NAMALWA (cell line): ENCODE measurements at regions not wholly inside any gene's neighbourhood (a gene's known extent, or its start where the extent isn't known, plus 50 kb on each side); places are given as distances from the start of the nearest gene placed in this dataset.

Source experiments
- DNase-seq: peaks from one replicate; pipeline ENCODE4 v3.0.0-alpha.2; 2015; ENCODE audit warnings: low spot score

DNA sequence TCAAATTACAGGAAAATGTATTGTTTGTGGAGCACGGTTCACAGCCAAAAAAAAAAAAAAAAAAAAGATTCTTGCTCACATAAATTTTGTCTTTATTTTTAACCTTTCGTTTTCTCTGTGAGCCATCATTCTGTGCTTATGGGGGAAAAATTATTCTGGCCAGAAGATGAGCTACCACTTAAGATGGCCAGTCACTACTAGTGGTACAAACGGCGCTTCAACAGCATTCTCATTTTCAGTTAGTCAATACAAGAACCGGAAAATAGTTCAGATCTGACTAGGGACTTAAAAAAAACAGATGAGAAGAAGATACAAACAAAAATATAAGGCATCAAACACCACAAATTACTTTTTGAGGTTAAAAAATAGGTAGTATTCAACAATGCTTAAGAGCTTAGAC lies 158.6 kb upstream of the CNTN5 start:
- no peak for DNase-seq

DNA sequence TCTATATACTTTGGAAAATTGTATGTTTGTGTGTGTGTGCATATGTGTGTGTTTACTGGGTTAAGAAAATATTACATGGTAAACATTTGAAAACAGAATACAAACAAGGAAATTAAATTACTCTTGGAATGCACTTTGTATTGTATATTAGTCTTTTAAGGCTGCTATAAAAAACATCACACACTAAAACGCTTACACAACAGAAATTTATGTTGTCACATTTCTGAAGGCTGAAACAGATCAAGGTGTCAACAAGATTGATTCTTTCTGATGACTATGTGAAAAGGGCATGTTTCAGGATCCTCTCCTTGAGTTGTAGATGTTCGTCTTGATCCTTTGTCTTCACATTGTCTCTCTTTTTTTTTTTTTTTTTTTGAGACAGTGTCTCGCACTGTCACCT lies 149.1 kb upstream of the CNTN5 start:
- DNase-seq, result no peak

DNA sequence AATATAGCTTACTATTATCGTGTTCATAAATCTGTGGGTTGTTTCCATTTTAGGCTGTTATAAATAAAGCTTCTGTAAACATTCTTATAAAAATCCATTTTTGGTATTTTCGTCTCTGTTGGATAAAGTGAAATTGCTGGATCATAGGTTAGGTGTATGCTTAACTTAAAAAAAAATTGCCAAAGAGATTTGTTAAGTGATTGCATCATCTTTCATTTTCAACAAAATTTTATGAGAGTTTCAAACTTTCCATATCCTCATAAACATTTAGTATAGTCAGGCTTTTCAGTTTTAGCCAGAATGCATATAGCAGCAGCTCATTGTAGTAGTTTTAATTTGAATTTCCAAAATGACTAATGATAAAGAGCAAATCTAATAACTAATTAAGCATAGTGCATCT lies 146.7 kb upstream of the CNTN5 start:
- no peak for DNase-seq

- no peak for DNase-seq
Measured at GRCh38 chr11:98895936-98896335, 124.8 kb upstream of the CNTN5 start.

DNA sequence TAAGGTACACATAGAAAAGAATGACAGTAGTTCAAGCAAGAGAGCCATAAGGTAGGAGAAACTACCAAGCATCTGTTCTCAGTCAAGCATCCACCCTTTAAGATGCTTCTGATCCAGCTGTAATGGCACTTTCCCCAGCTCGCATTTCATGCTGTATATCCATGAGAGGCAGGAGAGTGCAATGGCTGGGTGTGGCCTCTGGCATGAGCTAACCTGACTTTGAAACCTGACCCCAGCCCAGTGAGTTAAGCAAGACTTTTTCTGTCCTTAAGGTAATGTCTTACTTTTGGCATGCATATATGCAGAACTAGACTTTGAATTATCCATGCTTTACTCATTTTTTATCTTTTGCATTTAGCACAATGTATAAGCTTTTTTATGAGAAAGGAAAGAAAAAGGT lies 79.8 kb upstream of the CNTN5 start:
- DNase-seq, result no peak

GRCh38 chr11:98944461-98944860 lies 76.3 kb upstream of the CNTN5 start:
- no peak for DNase-seq

- DNase-seq, result no peak
Measured at GRCh38 chr11:98952107-98952506, 68.6 kb upstream of the CNTN5 start.

GRCh38 chr11:98955551-98955950 lies 65.2 kb upstream of the CNTN5 start:
- no peak for DNase-seq

GRCh38 chr11:98964146-98964545 lies 56.6 kb upstream of the CNTN5 start:
- DNase-seq, result no peak

DNA sequence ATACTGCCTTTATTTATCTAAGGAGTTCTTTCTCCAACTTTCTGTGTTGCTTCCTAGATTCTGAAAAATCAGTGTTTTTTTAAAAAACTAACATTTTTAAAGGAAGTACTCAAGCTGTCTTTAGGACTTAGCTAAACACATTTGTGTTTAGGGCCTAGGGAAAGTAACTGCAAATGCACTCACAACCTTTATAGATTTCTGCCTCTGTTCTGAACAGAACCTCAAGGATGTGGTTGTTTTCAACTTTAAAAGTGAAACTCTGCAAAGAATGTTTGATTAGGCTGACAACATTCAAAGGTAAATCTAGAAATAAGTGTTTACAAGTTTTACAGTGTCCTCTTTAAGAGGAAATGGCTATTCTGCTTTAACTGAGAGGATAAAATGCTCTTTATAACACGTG lies 55.4 kb upstream of the CNTN5 start:
- no peak for DNase-seq

- no peak for DNase-seq
Measured at GRCh38 chr11:98965775-98966174, 55.0 kb upstream of the CNTN5 start.

DNA sequence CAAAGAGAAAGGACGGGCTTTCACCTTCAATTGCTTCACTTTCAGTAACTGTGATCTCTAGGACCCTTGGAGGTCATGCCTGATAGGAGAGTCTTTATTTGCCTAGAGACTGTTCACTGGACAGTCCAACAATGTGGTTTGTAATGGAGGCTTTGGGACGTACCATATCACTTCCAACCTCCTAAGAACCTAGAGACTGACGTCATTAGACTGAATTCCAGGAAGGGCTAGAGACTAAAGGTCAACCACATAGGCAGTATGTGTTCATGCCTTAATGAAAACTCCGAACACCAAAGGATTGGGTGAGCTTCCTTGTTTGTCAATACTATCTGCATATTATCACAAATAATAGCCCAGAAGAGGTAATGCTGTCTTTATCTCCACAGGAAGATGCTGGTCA lies 53.7 kb upstream of the CNTN5 start:
- DNase-seq, result no peak
